Right kidney (tissue), 1 donor: ENCODE measurements at regions not wholly inside any gene's neighbourhood (a gene's known extent, or its start where the extent isn't known, plus 50 kb on each side); places are given as distances from the start of the nearest gene placed in this dataset.
"Not testable (repeated sequence)": the region's sequence is repeated elsewhere in the genome, so short reads cannot be mapped to it uniquely, and the experiment has no call there.

ENCODE experiments used
- DNase-seq: peaks from one replicate; pipeline ENCODE4 v3.0.0-alpha.2; 2016

GRCh38 chr9:82732928-82733327, 330.0 kb downstream of the RASEF start:
- no peak for DNase-seq

GRCh38 chr9:82736126-82736525, 326.8 kb downstream of the RASEF start:
- no peak for DNase-seq

- no peak for DNase-seq
These were observed 326.2 kb downstream of the RASEF start for GRCh38 chr9:82736701-82737100.

- no peak for DNase-seq
These were observed 317.0 kb downstream of the RASEF start for GRCh38 chr9:82745919-82746318.

- DNase-seq = no peak
These were observed 312.5 kb downstream of the RASEF start for GRCh38 chr9:82750411-82750913.

GRCh38 chr9:82757924-82758323, 305.0 kb downstream of the RASEF start:
- no peak for DNase-seq

GRCh38 chr9:82761027-82761426, 301.9 kb downstream of the RASEF start:
- no peak for DNase-seq

- no peak for DNase-seq
These were observed 301.0 kb downstream of the RASEF start for GRCh38 chr9:82761956-82762355.

GRCh38 chr9:82763656-82764055, 299.3 kb downstream of the RASEF start:
- peak; percentile 4 for DNase-seq

- no peak for DNase-seq
These were observed 298.8 kb downstream of the RASEF start for GRCh38 chr9:82764061-82764668.

GRCh38 chr9:82774707-82775231, 288.2 kb downstream of the RASEF start:
- DNase-seq = not testable (repeated sequence)

- DNase-seq = no peak
These were observed 286.4 kb downstream of the RASEF start for GRCh38 chr9:82776508-82776907.

- DNase-seq = no peak
These were observed 285.6 kb downstream of the RASEF start for GRCh38 chr9:82777366-82777765.

- not testable (repeated sequence) for DNase-seq
These were observed 284.0 kb downstream of the RASEF start for GRCh38 chr9:82778923-82779322.

- DNase-seq = no peak
These were observed 282.9 kb downstream of the RASEF start for GRCh38 chr9:82780017-82780416.

GRCh38 chr9:82781921-82782392, 281.0 kb downstream of the RASEF start:
- peak; percentile 69 for DNase-seq

- DNase-seq = no peak
These were observed 279.9 kb downstream of the RASEF start for GRCh38 chr9:82783045-82783444.

GRCh38 chr9:82784589-82784988, 278.4 kb downstream of the RASEF start:
- no peak for DNase-seq

- DNase-seq = no peak
These were observed 273.7 kb downstream of the RASEF start for GRCh38 chr9:82789155-82789824.

GRCh38 chr9:82790875-82791274, 272.1 kb downstream of the RASEF start:
- no peak for DNase-seq

- DNase-seq = no peak
These were observed 271.2 kb downstream of the RASEF start for GRCh38 chr9:82791692-82792091.

- DNase-seq = no peak
These were observed 265.4 kb downstream of the RASEF start for GRCh38 chr9:82797534-82797933.

GRCh38 chr9:82799286-82799685, 263.7 kb downstream of the RASEF start:
- DNase-seq = no peak

- no peak for DNase-seq
These were observed 257.9 kb downstream of the RASEF start for GRCh38 chr9:82805027-82805426.
